GM21723 (cell line): ENCODE measurements at regions not wholly inside any gene's neighbourhood (a gene's known extent, or its start where the extent isn't known, plus 50 kb on each side); places are given as distances from the start of the nearest gene placed in this dataset.

Experiments used
- ATAC-seq: cut with Tn5 transposase; IDR thresholded peaks from one replicate; pipeline ENCODE4 v1.9.1; 2021; ENCODE audit warnings: mild to moderate bottlenecking, moderate library complexity; ENCODE audit not compliant: unreplicated experiment

- no peak for ATAC-seq
Measured at GRCh38 chr13:74622284-74622683, 488.1 kb upstream of the KLF12 start.

GRCh38 chr13:74620711-74621110, 486.5 kb upstream of the KLF12 start:
- ATAC-seq: no peak

- ATAC-seq: no peak
Measured at GRCh38 chr13:74620308-74620707, 486.1 kb upstream of the KLF12 start.

- no peak for ATAC-seq
Measured at GRCh38 chr13:74597526-74597925, 463.3 kb upstream of the KLF12 start.

GRCh38 chr13:74596691-74597090, 462.5 kb upstream of the KLF12 start:
- ATAC-seq: no peak

GRCh38 chr13:74593688-74594087, 459.5 kb upstream of the KLF12 start:
- ATAC-seq: no peak

- no peak for ATAC-seq
Measured at GRCh38 chr13:74586847-74587246, 452.6 kb upstream of the KLF12 start.

- no peak for ATAC-seq
Measured at GRCh38 chr13:74576420-74576819, 442.2 kb upstream of the KLF12 start.

- ATAC-seq: no peak
Measured at GRCh38 chr13:74575729-74576125, 441.5 kb upstream of the KLF12 start.

- no peak for ATAC-seq
Measured at GRCh38 chr13:74574964-74575728, 440.9 kb upstream of the KLF12 start.

- no peak for ATAC-seq
Measured at GRCh38 chr13:74573654-74574053, 439.4 kb upstream of the KLF12 start.

GRCh38 chr13:74571811-74572210, 437.6 kb upstream of the KLF12 start:
- no peak for ATAC-seq

- no peak for ATAC-seq
Measured at GRCh38 chr13:74570834-74571233, 436.6 kb upstream of the KLF12 start.

- ATAC-seq: no peak
Measured at GRCh38 chr13:74570046-74570445, 435.8 kb upstream of the KLF12 start.

GRCh38 chr13:74569251-74569650, 435.0 kb upstream of the KLF12 start:
- no peak for ATAC-seq

- no peak for ATAC-seq
Measured at GRCh38 chr13:74567485-74567884, 433.3 kb upstream of the KLF12 start.

GRCh38 chr13:74562381-74562780, 428.2 kb upstream of the KLF12 start:
- ATAC-seq: no peak

- no peak for ATAC-seq
Measured at GRCh38 chr13:74561155-74561554, 427.0 kb upstream of the KLF12 start.

GRCh38 chr13:74560325-74560724, 426.1 kb upstream of the KLF12 start:
- peak; percentile 80 for ATAC-seq

- ATAC-seq: no peak
Measured at GRCh38 chr13:74557870-74558269, 423.7 kb upstream of the KLF12 start.

GRCh38 chr13:74555651-74556420, 421.6 kb upstream of the KLF12 start:
- no peak for ATAC-seq

GRCh38 chr13:74555276-74555625, 421.0 kb upstream of the KLF12 start:
- ATAC-seq: no peak
